Non-pigmented ciliary epithelial cell (primary cell): ENCODE measurements at regions not wholly inside any gene's neighbourhood (a gene's known extent, or its start where the extent isn't known, plus 50 kb on each side); places are given as distances from the start of the nearest gene placed in this dataset.

ENCODE experiments used
- DNase-seq: peaks from one replicate; pipeline ENCODE4 v3.0.0-alpha.2; 2010; ENCODE audit warnings: low read depth

DNA sequence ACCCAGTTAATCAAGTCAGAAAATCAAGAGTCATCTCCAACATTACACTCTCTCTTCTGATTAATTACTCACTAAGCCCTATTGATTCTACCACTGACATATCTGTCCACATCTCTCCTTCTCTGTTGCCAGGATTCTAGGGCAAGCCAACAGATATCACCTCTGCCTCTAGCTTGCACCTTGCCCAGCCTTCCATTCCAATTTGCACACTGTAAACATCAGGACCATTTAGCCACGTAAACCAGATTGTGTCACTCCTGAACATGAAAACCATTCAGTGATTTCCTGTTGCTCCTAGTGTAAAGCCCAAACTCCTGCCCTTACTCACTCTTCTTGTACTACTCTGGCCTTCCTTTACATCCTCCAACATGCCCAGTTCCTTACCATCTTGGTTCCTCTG is 68.0 kb upstream of the PLS3 start:
- no peak for DNase-seq

DNA sequence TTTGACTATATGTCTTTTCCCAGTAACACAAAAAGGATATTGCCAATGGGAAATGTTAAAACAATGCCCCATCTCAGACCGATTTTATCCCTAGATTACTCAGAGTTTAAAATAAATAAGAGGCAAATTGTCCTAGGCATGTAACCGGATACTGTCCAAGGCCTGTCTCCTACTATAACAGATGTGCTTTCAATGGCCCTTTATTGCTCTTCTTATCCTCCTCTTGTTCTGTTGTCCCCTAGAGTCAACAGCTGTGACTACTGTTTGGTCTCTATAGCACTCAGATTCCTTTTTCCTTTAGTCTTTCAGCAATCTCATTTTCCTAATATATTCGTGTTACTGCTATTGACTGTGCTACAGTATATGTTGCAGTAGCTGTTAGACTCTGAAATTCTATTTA is 66.8 kb upstream of the PLS3 start:
- DNase-seq: no peak

DNA sequence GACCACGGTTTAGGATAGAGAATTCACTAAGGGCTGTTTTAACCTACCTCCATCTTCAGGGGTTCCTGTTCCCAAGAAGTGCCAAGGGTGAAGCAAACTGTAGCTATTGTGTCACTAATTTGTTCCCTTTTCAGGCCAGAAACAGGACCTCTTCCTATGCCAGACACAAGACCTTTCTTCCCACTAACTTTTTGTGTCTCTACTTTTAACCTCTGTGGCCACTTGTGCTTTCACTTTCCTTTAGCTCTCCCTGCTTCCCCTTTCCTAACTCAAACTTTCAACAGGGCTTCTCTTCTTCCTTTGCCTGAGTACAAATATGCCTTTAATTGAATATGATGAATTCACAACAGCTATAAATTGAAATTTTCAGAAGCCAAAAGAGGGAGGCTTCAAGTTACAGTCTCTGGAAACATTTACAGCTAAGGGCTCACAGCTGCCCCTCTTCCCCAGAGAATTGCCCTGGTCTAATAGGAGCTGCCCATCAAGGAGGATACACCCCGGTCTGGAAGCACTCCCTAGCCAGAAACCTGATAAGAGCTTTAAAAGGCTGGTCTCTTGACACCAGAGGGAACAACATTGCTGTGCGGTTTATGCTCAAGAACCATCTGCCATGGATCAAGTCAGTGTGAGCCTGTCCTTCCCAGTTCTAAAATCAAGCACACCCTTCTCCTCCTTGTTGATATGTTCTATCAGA is 61.7 kb upstream of the PLS3 start:
- DNase-seq: no peak

DNA sequence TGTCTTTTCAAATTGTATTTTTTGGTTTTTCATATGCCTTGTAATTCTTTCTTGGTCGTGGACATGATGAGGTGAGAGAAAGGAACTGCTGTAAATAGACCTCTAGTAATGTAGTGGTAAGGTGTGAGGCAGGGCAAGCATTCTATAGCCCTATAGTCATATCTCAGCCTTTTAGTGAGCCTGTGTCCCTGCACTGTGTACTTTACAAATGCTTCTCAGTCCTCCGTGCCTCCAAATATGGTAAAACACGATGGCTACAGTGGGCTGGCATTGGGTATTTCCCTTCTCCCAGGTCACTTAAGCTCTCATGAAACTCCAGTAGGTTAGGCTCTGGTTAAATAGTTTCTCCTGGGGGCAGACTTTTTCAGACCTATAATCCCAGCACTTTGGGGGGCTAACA is 57.9 kb upstream of the PLS3 start:
- no peak for DNase-seq

DNA sequence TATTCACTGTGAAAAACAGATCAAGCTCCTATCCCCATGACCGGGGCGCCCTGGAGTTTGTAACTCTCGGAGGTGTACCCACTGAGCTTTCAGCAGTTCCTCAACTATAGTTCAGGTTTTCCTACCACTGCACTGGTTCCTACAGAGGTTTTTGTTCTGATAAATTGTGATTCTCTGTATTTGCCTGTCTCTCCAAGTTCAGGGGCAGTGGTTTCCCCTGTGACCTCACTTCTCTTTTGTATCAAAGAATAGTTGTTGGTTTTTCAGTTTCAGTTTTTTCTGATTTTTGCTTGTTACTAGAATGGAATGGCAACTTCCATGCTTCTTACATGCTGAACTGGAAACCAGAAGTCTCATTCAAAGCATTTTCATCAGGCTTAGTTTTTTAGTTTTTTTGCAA is 56.8 kb upstream of the PLS3 start:
- DNase-seq: no peak
